ENCODE measurements at regions not wholly inside any gene's neighbourhood (a gene's known extent, or its start where the extent isn't known, plus 50 kb on each side); places are given as distances from the start of the nearest gene placed in this dataset.

GRCh38 chr3:139772539-139773500, 95.0 kb upstream of the NMNAT3 start:
- CTCF ChIA-PET: no interaction called here
- Histone ChIP-seq H3K4me1 (ENCODE audit: control insufficient read depth in 1 of 2, insufficient read depth in 2 of 2, low read length in 2 of 2) (peaks cover 0 to 6% of the 10 kb centered on the region in 2 experiments; a peak in 2 of 4 replicates), H3K27ac (ENCODE audit: low read depth, low read length) (no peak overlapping the region), H3K4me3 (replicated peaks in 1 of 2; ENCODE audit: low read depth in 1 of 2, low read length in 2 of 2) (no peak overlapping the region), H3K9ac (ENCODE audit: low read length) (no peak overlapping the region), H2AFZ (ENCODE audit: low read depth, low read length, poor library complexity, severe bottlenecking) (no peak overlapping the region), H4K20me1 (ENCODE audit: insufficient read depth) (no peaks in the 10 kb centered on the region), H3K9me2 (ENCODE audit: insufficient read depth) (no peaks in the 10 kb centered on the region), H3K36me3 (ENCODE audit: control insufficient read depth in 1 of 2, insufficient read depth in 2 of 2, low read length in 2 of 2) (no peaks in the 10 kb centered on the region), H3K4me2 (ENCODE audit: low read length) (no peak overlapping the region), H3K9me3 (ENCODE audit: control insufficient read depth in 1 of 2, insufficient read depth in 1 of 2, low read depth in 1 of 2, low read length in 2 of 2) (no peaks in the 10 kb centered on the region), H3K79me2 (ENCODE audit: insufficient read depth, low read length) (no peaks in the 10 kb centered on the region), H3K27me3 (ENCODE audit: insufficient read depth, low read length) (peaks cover 13% of the 10 kb centered on the region)
- POLR2A ChIA-PET: no interaction called here
- ATAC-seq: peak; percentile 52
- intact Hi-C loops (cut with micrococcal nuclease): no loop called here
- DNase-seq (ENCODE audit: low read depth, low spot score): no peak
- RAD21 ChIA-PET (ENCODE audit: low non-redundant PET in 1 of 2, low total read pairs in 2 of 2, uncharacterized antibody in 2 of 2, unreplicated experiment in 2 of 2): no interaction called here
- no peak for TF ChIP-seq SIN3A (IDR thresholded peaks at IDR 0.05; ENCODE audit: low read depth)
- TF ChIP-seq ATF3 (IDR thresholded peaks at IDR 0.05): no peak
- TF ChIP-seq MAX (IDR thresholded peaks at IDR 0.05): no peak
- TF ChIP-seq EGR1 (IDR thresholded peaks at IDR 0.05; ENCODE audit: low read depth): no peak
- TF ChIP-seq CTCF (IDR thresholded peaks at IDR 0.05 in 2 of 3, conservative IDR thresholded peaks at IDR 0.05 in 1 of 3; ENCODE audit: borderline replicate concordance in 1 of 3, insufficient read depth in 1 of 3, low read depth in 2 of 3, low read length in 2 of 3): no peak
- no peak for TF ChIP-seq ZBTB33 (IDR thresholded peaks at IDR 0.05; ENCODE audit: extremely low read depth, insufficient replicate concordance, low read length)
- no peak for TF ChIP-seq CEBPB (IDR thresholded peaks at IDR 0.05; ENCODE audit: low read depth)
- no TSS peak for BruUV-seq (replicated peaks)

All from HCT116 (cell line).